Cardiac septum (tissue), 1 donor: ENCODE measurements at regions not wholly inside any gene's neighbourhood (a gene's known extent, or its start where the extent isn't known, plus 50 kb on each side); places are given as distances from the start of the nearest gene placed in this dataset.

Experiments
- DNase-seq: peaks from one replicate; pipeline ENCODE4 v3.0.0-alpha.2; 2020; ENCODE audit warnings: low spot score
- intact Hi-C: fragments of 100-400 bp; cut with DNase I; formaldehyde crosslinking; loops from one replicate; pipeline ENCODE4 v1.14.0; 2022
- donor health status: DM: no; HTN: no; CAD: no.

DNA sequence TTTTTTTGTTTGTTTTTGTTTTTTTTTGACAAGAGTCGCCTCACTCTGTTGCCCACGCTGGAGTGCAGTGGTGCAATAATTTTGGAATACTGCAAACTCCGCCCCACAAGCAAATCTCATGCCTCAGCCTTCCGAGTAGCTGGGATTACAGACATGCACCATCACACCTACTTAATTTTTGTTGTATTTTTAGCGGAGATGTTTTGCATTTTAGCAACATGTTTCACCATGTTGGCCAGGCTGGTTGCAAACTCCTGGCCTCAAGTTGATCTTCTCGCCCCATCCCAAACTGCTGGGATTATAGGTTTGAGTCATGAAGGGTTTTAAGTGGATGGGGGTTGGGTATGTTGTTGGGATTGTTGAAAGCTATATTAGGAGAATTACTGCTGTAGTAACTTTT is 270.9 kb upstream of the LCORL start:
- no peak for DNase-seq
- intact Hi-C loops, result no loop called here

DNA sequence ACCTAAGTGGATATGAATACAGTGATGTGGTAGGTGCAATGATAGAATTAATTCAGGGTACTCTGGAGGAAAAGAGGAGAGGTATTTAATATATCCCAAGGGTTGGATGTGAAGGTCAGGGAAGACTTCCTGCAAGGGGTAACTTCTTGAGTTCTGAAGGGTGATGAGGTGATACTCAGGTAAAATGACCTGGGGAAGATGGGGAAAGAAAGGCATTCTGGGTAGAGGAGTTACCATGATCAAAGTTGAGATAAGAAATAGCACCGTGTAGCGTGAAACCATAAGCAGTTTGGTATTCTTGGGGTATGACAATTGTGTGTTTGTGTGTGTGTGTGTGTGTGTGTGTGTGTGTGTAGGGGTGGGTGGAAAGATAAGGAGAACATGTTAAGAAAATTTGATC is 270.4 kb upstream of the LCORL start:
- intact Hi-C loops, result no loop called here
- DNase-seq, result no peak

DNA sequence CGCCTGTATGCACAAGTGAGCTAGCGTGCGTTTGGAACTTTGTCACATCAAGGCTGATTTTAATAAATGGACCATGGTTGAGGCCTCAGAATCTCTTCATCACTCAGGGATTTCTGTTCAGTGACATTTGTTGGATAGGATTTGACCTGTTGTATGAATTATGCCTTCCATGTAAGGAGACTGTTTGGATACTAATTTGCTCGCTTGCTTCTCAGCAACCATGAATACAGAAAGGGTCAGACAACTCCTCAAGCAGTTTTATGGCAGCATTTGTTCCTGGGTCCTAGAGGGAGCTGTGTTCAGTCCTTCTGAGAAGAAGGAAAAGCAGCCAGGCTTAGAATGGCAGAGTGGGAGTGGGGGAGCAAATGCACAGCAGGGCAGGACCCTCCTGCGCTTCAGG is 269.7 kb upstream of the LCORL start:
- intact Hi-C loops, result no loop called here
- no peak for DNase-seq

DNA sequence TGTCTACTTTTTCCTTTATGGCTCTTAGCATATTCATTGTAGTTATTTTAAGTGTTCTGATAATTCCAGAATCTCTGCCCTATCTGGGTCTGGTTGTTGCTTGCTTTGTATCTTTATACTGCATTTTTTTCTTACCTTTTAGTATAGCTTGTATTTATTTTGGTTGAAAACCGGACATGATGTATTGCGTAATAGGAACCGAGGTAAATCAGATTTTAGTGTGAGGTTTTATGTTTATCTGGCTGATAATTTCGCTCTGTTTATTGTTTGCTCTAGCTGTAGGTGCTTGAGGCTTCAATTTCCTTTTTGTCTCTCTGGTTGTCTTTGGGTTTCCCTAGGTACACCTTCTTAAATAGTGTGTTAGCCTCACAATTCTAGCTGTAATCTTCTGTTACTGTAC is 263.8 kb upstream of the LCORL start:
- no peak for DNase-seq
- intact Hi-C loops, result no loop called here

DNA sequence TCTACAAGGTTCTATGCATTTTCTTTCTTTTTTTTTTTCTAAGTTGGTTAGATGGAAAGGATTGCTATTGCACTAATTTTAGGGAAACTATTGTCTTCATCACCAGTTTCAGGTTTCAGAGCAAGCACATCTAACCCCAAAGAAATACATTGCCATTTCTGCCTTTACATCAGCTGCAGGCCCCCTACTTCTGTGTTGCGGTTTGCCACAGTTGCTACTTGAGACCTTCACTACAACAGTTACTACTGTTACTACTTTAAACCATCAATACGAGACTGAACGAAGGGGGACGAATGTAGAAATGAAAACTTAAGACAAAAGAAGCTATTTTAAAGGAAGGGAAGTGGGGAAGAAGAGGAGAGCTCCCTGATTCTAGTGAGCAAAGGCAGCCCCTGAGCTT is 256.7 kb upstream of the LCORL start:
- no peak for DNase-seq
- intact Hi-C loops, result no loop called here

DNA sequence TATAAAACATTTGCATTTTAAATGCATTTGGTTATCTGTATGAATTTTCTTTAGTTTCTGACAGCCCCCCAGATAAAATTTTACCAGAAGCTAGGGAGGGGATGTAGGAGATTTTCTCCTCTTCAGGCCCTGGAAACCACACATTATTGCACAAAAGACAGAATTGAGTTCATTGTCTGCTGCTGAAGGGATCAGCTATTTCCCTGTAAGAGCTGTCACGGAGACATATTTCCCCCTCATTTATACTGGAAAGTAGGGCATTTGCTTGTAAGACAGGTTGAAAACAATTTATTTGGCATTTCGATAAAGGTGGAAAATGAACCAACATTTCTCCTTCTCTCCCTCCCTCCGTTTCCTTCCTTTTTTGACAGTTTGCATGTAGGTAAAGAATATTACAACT is 241.3 kb upstream of the LCORL start:
- no peak for DNase-seq
- intact Hi-C loops, result no loop called here

DNA sequence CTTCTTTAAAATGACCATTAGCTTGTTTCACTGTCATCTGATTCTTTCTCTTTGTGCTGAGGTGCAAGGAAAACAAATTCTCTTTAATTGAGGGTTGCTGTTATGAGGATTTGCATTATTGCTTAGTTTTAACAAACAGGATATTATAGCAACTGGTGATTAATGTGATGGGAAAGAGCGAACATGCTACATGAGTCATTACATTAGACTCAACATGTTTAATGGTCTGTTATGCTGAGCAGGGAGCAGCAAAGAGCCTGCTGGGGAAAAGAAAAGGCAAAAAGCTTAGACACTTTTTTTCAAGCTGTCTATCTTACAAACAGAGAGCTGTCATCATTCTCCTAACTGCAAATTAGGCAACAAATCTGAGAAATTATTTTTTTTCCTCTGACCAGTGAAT is 230.5 kb upstream of the LCORL start:
- no peak for DNase-seq
- intact Hi-C loops, result no loop called here

DNA sequence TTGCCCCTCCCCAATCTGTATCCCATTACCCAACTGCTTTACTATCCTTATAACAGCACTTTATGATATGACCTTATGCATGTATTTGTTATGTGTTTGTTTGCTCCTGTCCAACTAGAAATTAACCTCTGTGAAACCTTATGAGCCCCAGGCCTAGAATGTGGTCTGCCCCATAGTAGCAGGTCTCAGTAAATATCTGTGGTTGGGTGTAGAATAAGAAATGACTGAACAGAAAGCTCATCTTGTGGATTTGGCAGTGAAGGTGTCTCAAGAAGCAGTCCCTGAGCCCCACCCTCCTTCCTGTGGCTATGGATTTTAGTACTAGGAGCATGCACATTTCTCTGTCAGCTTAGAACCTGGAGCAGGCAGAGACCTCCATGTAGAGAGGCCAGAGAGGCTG is 229.0 kb upstream of the LCORL start:
- intact Hi-C loops, result no loop called here
- DNase-seq, result no peak

DNA sequence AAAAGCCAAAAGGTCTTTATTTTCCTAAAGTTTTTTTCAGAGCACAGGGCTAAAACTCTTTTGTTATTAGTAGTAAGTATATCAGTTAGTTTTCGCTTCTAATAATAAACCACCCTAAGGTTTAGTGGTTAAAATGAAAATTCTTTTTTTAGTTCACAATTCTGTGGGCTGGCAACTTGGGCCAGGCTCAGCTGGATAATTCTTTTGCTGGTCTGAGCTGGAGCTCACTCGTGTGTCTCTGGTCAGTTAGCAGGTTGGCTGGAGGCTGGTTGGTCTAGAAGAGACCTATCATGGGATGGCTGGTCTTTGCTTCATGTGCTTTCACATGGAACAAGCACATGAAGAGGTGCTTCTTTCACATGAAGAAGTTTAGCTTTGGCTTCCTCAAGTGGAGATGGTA is 227.1 kb upstream of the LCORL start:
- intact Hi-C loops, result no loop called here
- no peak for DNase-seq

DNA sequence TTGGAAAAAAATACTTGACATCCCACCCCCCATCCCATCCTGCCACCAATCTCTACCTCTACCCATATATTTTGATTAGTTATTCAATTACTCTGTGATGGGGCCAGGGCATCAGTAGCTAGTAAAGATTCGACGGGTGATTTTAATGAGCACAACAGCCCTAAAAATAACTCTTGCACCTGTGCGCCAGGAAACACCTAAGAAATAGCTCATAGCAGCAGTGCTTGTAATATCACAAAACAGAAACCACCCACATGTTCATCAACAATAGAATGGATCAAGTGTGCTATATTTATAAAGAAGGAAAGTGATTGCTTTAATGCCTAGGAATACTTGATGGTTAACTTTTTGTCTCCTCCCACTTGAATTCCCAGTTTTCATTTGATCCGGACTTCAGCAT is 225.6 kb upstream of the LCORL start:
- DNase-seq, result no peak
- intact Hi-C loops, result no loop called here

DNA sequence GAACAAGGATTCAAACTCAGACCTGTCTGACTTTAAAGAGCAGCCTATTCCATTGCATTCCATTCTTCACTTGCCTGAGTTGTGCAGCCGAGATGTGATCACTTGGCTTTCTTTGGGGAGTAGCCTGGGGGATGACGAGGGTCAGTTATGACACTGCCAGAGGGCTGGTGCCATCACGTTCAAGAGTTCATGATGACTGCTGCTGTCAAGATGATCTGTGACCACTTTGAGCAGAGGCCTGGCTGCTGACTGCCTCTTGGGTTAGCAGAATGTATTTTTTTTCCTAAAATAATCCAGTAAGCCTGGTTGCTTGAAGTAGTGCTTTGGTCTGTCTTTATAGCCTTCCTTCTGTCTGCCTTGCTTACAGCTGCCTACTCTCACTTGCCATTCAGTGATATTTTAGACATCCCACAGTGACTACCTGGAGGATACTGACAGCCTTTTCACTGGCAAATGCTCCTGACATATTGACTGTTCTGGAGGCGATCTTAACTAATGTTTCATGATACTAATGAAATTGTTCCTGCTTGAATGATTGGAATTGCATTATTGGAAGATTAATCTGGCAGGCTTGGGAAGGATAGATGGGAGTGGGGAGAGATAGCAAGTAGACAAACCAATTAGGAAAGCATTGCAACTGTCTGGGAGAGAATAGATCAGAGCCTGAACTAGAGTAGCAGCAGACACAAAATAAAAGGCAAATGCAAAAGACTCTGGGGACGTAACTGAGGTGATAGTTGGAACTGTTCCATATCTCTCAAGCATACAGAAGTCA is 221.6 kb upstream of the LCORL start:
- DNase-seq, result no peak
- intact Hi-C loops, result no loop called here

DNA sequence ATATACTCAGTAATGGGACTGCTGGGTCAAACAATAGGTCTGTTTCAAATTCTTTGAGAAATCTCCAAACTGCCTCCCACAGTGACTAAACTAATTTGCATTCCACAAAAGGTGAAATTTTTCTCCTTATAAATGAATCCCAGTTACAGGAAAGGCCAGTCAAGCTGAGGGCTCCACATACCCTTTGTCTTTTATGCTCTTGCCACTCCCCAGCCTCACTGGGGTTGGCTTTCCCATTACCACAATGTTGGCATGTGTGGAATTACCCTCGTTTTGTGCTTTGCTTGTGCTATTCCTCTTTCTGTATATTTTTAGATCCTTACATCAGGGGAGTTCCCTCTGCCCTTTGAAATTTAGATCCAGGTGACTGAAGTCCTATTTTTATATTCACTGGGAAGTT is 220.2 kb upstream of the LCORL start:
- intact Hi-C loops, result no loop called here
- no peak for DNase-seq

DNA sequence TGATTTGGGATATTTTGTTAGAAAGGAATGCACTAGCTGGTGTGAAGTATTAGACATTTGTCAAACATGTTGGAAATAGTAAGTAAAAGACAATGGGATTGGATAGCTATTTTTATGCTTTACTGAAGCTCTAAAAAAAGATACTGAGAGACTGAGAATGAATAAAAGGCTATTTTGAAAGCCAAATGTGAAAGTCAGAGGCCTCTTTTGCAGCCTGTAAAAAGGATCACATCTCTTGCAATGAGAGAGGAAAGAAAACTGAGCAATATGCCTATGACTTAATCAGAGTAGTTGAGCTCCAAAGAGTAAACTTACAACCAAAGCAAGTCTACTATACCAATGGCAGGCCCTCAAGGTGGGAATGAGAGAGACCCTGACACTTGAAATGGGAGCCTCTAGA is 212.6 kb upstream of the LCORL start:
- intact Hi-C loops, result no loop called here
- no peak for DNase-seq

DNA sequence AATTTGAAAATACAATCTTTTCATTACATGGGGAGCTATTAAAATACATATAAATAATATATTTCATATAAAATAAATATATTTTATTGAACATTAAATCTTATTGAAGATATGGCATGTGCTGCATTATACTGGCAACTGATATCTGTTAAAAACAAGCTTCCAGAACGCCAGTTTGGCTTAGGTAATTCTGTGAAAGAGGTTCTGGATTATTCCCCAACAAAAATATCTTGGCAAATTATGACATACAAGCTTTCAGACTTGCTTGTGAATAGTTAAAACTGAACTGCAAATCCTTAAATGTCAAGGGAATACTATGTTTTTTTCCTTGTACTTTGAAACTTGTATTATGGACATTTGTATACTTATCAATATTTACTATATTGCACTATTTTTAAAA is 210.2 kb upstream of the LCORL start:
- intact Hi-C loops, result no loop called here
- DNase-seq, result no peak

DNA sequence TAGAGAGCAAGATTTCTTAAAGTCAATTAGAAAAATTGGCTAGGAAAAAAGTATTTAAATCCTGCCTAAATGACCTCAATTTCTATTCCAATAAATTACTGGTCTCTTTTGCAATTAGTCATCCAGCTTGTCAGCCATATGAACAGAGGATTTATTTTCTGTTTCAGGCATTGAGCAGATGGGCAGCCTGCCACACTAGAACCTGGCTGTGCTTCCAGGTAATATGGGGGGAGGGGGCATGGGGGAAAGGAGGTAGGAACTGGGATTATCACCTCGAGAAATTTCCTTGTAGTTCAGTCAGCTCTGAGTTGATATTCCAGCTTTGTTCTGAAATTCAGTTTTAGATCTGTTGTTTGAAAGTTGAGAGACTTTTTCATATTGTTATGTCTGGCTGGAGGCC is 206.3 kb upstream of the LCORL start:
- intact Hi-C loops, result no loop called here
- no peak for DNase-seq

DNA sequence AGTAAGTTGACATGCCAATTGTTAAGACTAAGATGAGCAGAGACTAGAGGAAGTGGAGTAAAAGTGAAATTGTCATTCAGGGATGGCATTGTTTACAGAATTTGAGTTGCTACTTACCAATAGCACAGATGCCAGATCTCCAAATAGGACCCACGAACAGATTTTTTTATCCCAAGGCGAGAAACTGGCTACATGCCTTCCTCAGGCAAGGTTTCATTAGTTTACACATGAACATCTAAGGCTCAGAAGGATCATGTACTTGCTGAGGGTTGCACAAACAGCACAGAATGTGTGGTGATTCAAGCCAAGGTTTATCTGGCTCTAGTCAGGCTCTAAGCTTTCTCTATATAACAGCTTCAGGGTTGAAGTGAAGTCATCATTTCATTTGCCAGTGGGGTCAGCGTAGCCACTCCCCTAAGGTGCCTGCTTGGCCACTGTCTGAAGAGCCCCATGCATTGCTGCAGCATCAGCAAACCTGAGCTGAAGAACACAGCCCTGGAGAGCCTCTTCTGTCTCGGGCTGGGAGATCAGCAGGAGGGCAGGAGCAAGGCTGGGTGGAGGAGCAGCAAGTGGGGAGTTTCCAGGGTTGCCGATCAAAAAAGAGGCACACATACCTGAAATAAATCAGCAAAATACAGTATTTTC is 193.0 kb upstream of the LCORL start:
- intact Hi-C loops, result no loop called here
- DNase-seq, result no peak

DNA sequence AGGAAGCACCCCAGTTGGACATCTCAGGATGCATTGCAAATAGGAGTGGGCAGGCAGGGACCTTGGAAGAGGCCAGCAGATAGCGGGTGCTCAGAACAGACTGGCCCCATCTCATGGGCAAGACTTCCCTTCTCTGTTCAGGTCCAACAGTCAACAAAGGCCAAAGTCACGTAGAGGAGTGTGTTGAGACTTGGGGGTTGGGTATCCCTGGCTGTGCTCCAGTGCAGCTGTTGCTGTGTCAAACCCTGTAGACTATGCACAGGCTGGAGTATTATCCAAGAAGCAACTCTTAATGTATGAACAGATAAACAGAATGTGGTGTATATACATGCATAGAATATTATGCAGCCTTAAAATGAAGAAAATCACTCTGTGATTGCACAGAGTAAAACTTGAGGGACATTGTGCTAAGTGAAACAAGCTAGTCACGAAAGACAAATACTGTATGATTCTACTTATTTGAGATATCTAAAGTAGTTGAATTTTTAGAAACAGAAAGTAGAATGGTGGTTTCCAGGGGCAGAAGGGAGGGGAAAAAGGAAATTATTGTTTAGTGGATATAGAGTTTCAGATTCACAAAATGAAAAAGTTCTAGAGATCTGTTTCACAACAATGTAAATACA is 192.1 kb upstream of the LCORL start:
- intact Hi-C loops, result no loop called here
- DNase-seq, result no peak

DNA sequence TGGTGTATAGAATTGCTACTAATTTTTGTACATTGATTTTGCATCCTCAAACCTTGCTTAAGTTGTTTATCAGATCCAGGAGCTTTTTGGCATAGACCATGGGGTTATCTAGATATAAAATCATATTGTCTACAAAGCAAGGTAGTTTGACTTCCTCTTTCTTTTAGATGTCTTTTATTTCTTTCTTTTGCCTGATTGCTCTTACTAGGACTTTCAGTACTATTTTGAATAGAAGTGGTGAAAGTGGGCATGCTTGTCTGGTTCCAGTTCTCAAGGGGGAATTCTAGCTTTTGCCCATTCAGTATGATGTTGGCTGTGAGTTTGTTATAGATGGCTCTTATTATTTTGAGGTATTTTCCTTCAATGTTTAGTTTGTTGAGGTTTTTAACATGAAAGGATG is 187.9 kb upstream of the LCORL start:
- DNase-seq, result no peak
- intact Hi-C loops, result no loop called here

DNA sequence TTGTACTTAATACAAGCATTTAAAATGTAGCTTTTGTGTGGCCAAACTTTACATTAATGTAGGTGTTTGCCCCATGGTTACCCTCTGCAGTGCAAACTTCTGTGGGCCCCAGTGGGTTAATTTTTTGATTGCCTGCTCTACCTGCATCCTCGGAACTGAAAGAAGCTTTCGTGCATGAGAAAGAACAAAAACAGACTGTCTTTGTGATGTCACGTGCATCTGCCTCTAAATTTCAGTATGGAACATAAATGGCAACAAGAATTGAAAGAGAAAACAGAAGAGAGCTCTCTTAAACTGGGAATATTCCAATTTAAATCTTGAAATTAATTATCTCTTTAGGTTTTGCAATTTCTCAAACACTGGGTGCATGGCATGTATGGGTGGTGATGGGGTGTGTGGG is 182.4 kb upstream of the LCORL start:
- intact Hi-C loops, result no loop called here
- no peak for DNase-seq

DNA sequence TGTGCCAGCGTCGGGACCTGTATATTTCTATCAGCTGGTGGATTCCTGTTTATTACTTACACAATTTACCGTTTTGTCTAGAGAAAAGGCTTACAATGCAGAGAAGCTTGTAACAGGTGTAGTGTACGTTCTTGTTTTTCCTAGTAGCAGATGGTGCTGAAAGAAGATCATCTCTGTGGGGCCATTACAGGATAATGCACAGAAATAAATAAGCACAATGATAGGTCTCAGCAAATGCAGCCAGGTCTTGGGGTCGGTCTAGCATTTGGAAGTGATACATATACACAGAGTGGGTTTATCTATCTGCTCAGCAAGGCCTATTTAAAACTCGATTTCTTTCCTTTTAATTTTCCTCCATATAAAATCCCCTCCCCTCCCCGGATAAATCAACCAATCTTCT is 180.9 kb upstream of the LCORL start:
- no peak for DNase-seq
- intact Hi-C loops, result no loop called here

DNA sequence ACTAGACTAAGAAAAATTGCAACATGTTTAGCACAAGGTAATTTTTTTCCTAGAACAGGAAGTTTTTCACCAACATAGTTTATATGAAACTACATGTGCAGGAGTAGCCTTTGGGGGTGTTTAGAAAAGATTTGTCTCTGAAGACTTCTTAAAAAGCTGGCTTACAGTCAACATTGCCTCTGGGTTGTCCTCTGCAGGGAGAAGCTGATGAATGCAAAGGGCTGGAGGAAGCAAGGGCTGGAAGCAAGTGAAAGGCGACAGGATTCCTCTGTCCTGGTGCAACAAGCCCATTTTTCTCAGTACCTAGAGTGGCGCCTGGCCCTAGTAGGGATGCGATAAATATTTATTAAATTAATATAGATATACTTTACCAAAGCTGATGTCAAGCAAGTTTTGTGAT is 180.3 kb upstream of the LCORL start:
- intact Hi-C loops, result no loop called here
- no peak for DNase-seq
